ENCODE measurements at regions not wholly inside any gene's neighbourhood (a gene's known extent, or its start where the extent isn't known, plus 50 kb on each side); places are given as distances from the start of the nearest gene placed in this dataset.

DNA sequence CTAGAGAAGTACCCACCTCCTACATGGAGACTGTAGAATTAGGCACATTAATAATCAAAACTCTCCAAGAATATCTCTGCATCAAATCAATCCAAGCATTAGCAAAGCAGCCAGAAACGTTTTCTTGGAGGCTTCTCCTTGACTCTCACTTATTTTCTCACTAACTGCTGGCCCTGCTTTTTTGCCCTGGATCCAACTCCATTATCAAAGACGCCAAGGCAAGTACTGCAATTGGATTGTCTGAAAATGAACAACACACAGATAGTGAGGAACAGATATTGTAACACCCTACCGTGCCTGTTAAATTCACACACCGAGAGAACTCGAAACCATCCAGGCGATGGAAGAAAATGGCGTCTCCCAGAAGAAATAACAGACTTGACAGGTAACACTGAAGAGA, 256.2 kb upstream of the MDFIC2 start:
- intact Hi-C loops (cut with micrococcal nuclease), result no loop called here

DNA sequence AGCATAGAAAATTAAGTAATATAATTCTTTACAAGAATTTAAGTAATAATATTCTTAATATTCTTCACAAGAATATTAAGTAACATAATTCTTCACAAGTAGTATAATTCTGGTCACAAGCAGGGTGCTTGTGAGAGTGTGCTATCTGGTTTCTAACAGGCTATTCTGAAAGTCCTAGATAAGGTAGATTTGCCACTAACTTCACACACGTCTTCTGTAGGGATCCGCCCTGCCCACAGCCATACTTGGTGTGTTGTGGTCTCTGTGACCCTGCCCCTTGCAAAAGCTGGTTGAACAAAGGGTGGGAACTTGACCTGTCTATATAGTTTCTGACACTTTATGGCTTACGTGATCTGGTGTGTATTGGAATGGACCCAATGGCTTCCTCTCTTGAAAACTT, 253.4 kb upstream of the MDFIC2 start:
- intact Hi-C loops (cut with micrococcal nuclease), result no loop called here

DNA sequence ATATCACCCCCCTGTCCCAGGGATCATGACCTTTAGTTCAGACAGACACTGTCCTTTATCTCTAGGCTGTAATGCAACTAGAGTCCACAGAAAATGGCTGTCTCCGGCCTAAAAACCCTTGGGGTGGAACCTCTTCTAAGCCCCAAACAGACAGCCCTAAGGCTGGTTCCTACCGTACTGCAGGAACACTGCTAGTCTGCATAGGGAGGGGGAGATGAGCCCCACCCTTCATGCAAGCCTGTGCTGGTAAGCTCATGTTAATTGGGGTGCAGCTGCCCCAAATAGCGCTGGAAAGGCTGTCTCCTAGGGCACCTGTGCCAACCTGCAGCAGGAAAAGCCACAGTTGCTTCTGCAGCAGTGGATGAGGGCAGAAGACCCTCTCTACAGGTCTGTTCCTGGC, 252.1 kb upstream of the MDFIC2 start:
- intact Hi-C loops (cut with micrococcal nuclease), result no loop called here

DNA sequence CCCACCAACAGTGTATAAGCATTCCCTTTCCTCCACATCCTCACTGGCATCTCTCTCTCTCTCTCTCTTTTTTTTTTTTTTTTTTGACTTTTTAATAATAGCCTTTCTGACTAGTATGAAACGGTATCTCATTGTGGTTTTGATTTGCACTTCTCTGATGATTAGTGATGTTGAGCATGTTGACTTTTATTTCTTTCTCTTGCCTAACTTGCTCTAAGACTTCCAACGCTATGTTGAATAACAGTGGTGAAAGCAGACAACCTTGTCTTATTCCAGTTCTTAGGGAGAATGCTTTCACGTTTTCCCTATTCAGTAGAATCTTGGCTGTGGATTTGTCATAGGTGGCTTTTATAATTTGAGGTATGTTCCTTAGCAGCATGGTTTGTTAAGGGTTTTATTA, 249.4 kb upstream of the MDFIC2 start:
- intact Hi-C loops (cut with micrococcal nuclease), result no loop called here

DNA sequence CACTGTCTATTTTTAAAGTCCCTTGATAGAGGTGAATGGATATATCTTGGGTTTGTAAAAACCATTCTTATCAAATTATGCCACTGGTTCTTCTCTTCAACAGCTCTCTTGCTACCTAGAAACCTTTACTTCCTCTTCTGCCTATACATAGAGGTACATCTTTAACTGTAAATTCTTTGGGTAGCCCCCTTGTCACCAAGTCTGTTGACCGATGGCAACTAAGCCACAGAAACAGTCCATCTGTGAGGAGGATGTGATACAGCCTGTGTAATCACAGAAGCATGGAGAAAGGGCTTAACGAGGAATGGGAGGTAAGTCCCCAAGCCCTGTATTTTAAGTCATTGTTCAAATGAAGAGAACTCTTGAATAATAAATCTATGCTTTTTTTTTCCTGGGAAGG, 246.5 kb upstream of the MDFIC2 start:
- intact Hi-C loops (cut with micrococcal nuclease), result no loop called here

DNA sequence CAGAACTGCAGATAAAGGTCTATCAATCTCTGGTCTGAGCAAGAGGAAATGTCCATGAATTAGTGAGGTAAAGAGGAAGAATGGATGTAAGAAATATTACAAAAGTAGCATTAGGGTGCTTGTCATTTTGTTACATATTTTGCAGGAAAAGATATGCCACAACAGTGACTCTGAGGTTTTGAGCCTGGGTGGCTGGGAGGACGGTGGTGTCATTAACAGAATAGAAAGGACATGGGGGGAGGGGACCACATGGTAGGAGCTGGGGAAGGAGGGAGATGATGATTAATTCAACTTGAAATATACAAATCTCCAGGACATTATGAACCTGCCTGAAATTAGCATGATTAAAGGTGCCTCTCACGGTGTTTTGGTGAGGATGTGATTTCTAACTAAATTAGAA, 245.5 kb upstream of the MDFIC2 start:
- intact Hi-C loops (cut with micrococcal nuclease), result no loop called here

DNA sequence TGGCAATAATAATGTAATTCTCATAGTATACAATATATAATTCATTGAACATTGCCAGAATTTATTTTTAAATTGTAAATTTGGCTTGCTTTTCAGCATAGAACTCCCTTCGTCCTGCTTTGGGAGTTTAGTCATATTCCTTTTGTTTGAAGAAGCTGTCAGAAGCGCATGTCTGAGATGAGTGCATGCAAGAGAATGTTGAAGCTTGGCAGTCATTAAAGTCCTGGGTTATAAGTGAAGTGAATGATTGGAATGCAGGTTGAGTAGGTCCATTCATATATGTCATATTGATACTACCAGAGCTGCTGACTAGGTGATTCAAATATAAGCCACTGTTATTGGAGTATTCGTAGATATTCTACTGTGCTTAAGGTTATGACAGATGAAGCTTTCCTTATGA, 243.6 kb upstream of the MDFIC2 start:
- intact Hi-C loops (cut with micrococcal nuclease), result no loop called here

DNA sequence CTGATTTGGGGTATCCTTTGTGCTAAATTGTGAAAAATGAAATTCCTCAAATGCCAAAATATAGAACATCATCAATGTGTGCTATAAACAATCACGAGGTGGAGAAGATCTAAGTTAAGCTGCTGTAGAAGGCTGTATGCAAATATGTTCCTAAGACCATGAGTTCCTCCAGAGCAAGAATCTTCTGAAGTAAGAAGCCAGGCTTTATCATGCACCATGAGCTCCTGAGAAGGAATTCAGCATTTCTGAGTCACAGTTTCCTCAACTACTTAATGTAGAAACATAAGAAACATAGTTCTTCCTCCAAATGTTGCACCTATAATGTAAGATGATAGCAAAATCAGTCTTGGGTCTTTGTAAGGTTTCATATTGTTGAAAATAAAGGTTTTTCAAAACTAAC, 241.7 kb upstream of the MDFIC2 start:
- intact Hi-C loops (cut with micrococcal nuclease), result loop anchor here (1.0 kb wide), 1 partner anchor 958 kb away; no protein-coding TSS in a partner anchor

DNA sequence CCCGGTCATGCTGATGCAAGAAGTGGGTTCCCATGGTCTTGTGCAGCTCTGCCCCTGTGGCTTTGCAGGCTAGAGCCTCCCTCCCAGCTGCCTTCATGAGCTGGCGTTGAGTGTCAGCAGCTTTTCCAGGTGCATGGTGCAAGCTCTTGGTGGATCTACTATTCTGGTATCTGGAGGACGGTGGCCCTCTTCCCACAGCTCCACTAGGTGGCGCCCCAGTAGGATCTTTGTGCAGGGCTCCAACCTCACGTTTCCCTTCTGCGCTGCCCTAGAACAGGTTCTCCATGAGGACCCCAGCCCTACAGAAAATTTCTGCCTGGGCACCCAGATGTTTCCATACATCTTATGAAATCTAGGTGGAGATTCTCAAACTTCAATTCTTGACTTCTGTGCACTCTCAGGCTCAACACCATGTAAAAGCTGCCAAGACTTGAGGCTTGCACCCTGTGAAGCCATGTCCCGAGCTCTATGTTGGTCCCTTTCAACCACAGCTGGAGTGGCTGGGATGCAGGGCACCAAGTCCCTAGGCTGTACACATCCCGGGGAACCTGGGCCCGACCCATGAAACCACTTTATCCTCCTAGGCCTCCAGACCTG, 238.4 kb upstream of the MDFIC2 start:
- intact Hi-C loops (cut with micrococcal nuclease), result loop anchor here (1.0 kb wide), 5 partner anchors 752 to 1130 kb away; no protein-coding TSS in a partner anchor

DNA sequence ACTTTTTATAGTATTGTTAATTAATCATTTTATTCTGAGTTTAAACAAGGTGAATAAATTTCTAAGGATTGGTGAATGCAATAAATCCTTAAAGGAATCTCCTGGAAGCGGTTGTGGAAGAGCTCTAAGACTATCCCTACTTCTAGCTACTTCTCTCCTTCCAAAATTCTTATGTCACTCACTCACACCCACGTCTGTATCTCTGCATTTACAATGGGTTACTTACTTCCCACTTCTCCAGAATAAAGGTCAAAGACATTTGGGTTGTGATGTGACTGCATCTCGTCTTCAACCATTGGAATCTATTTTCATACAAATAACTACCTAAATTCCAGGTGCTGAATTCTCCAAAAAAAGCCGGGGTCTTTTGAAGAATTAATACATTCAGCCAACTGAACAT, 234.2 kb upstream of the MDFIC2 start:
- intact Hi-C loops (cut with micrococcal nuclease), result no loop called here

DNA sequence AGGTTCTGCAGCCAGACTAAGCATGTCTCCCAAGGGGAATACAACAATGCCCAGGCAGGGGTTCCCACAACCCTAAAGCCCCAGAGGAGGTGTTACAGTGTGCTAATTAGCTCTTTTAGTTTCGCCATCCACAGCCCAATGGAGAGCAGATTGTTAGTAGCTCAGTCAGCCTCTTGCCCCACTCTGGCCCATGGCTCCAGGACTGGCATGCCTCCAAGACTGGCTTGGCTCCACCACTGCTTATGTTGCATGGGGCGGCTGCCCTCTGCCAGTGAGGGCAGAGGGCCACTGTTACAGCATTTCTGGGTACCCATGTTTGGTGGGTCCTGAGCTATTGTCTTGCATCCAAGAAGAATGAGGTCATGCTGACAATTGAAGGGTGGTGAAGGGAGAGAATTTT, 231.1 kb upstream of the MDFIC2 start:
- intact Hi-C loops (cut with micrococcal nuclease), result no loop called here

DNA sequence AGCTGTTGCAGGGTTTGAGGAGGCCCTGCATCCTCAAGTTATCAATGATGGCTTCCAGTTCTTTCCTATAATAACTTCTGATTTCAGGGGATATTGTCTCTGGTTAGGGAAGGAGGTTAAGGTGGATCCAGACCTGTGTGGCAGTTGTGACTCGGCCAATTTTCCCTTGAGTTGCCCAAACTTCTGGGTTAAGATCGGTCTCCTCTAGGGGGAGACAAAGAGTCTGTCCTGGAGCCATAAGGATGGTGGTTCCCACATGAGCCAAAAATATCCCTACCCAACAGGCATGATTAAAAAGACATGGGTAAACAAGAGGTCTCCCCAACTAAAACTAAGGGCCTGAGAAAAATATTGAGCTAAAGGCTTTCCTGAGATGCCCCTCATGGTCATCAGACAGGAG, 227.5 kb upstream of the MDFIC2 start:
- intact Hi-C loops (cut with micrococcal nuclease), result no loop called here

DNA sequence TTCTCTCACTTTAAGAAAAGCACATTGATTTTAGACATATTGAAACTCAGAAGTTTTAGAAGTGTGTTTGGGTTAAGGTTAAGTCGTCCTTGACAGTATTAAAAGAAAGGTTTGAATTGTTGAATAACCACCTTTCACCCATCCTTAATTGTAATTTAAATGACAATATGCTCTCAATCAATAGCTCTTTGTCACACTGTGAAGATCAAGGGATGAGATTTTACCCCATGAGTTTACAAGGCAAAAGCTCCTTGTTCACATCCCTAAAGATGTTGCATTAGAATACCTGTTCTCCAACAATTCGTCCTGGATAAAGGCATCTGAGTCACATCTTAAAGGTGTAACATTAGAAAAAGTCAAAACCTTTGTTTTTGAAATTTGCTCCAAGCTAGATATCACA, 220.4 kb upstream of the MDFIC2 start:
- intact Hi-C loops (cut with micrococcal nuclease), result no loop called here

DNA sequence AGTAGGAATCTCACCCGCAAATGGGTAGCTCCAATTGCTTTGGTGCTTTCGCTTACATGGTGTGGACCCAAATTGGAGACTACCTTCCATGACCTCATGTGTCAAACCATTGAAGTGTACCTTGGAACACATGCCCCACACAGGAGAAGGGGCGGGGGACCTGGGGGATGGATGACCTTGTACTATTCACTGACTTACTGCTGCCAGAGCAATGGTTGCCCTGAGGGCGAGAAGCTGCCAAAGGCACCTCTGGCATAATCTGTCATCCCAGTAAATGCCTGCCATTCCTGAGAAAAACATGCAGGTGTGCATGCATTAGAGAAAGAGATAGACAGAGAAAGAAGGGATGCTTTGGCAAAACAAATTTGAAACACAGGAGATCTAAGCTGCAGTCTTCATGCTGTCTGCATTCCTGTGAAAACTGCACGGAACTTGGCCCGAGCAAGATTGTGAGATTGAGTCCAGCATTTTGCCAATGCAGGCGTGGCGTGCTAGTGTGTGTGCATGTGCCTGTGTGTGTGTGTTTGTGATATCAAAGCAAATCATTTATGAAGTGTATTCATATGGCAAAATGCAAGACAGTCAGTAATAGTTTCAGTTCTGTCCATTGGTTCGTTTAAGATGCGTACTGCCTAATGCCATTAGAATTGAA, 219.5 kb upstream of the MDFIC2 start:
- intact Hi-C loops (cut with micrococcal nuclease), result loop anchor here (1.0 kb wide), 1 partner anchor 1054 kb away; no protein-coding TSS in a partner anchor

DNA sequence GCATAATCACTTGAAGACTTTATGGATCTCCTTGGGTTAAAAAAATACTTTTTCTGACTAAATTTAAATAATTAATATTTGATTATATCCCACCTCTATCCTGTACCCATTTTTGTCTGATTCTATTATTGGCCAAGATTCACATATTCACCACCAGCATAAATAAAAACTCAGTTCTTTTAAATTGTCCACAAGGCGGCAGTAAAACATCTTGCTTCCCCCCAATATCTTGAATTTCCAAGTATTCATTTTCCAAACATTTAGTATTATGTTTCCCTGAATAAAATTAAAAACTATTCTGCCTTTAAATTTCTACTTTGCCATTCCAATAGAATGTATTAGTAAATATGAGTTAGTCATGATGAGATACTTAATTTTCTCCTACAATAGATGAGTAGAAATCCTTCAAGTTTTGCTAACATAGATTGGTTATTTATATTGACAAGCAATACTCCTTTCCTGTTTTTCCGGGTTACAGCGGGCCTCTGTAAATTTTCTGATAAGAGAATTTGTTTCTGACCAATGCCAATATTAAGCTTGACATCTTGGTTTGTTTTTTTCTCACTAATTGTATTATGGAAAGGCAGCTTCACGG, 218.7 kb upstream of the MDFIC2 start:
- intact Hi-C loops (cut with micrococcal nuclease), result loop anchor here (1.0 kb wide), 1 partner anchor 1055 kb away; no protein-coding TSS in a partner anchor

DNA sequence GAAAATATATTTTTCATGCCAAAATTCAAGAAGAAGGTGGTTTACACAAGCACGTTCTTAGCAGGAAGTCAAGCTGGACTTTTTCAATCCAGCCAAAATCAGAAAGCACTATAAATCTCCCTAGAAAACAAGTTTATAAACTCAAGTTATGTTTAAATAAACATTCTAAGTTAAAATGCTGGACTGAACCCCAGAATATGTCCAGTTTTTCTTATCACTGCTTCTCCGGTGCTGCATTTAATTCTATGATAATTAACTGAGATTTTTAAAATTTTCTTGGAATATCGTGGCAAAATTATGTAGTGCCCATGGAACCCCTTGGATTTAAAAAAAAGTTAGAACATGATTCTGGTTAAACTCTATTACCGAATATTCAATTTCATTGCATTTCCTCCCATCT, 218.2 kb upstream of the MDFIC2 start:
- intact Hi-C loops (cut with micrococcal nuclease), result loop anchor here (1.0 kb wide), 1 partner anchor 1056 kb away; no protein-coding TSS in a partner anchor

DNA sequence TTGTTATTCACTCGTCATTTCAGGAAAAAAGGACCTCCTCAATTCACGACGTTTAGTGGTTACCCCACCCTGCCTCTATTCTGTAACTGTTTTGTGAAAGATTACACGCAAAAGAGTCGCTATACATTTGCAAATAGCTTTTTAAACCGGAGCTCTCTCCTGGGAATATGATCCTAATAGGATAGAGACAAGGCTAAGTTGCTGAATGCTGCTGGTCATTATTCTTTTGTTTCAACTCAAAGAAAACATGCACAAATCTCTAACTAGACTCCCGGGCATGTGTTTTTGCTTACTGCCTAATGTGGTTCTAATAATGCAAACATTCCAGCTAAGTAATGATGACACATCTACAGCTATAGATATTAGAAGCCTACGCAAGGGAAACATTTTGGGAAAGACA, 214.6 kb upstream of the MDFIC2 start:
- intact Hi-C loops (cut with micrococcal nuclease), result no loop called here

DNA sequence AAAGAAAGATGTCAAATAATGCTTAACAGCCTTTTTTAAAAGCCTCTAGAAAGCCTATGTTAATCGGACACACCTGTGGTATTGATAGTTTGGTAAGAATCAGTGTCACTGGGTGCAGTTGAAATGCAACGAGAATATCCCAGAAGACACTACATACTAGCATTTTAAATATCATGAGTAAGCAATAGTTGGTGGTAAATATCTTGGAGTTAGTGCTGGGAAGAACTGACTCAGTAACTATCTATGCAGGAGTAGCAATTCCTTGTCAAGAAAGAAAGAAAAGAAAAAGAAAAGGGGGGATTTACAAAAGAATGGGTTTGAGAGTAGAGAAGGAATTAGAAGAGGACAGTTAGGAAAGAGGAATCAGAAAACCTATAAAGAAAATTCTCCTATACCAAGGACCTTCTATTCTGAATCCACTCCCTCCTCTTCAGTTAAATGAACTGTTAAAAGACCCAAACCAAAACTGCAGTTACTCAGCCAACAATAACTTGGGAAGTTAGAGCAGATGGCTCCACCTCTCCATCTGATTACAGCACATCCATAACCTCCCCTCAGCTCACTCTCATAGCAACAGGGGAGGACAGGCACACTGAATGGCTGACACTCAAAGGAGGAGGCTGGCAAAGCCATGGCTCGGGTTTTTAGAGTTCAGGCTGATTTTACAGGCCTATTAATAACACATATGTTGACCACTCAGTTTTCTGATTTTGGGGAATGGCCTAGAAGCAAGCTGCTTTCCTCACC, 207.6 kb upstream of the MDFIC2 start:
- intact Hi-C loops (cut with micrococcal nuclease), result no loop called here

DNA sequence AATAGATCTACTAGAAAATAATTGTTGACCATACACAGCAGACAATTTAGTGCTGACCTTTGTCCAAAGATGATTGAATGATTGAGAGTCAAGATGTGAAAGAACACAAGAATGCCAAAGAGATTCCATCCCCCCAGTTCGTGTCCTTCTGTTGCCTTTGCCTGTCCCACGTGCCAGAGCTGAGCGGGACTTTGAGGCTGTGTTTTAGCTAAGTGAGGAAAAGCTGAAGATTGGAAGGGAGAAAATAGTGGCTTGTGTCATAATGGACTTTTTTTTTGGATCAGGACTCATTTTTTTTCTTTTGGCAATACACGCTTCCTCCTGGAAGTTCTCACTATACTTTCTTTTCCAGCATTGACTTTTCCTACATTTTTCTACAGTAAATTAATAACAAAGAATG, 206.6 kb upstream of the MDFIC2 start:
- intact Hi-C loops (cut with micrococcal nuclease), result no loop called here

DNA sequence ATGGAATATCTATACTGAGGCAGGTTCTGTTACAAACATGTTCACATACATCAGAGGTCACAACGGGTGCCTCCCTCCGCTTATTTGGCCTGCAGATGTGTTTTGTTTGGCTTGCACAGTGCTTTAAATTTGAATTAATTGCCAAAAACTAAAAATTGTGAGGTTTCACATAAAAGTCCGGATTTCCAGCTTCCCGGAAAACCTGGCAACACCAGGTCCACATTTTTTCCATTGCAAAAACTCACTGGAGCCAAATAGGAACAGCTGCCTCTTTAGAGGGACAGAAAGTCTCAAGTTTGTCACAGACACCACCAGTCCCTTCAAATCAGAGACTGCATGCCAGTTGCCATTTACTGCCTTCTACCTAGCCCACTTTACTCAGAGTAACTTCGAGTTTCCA, 205.9 kb upstream of the MDFIC2 start:
- intact Hi-C loops (cut with micrococcal nuclease), result no loop called here

DNA sequence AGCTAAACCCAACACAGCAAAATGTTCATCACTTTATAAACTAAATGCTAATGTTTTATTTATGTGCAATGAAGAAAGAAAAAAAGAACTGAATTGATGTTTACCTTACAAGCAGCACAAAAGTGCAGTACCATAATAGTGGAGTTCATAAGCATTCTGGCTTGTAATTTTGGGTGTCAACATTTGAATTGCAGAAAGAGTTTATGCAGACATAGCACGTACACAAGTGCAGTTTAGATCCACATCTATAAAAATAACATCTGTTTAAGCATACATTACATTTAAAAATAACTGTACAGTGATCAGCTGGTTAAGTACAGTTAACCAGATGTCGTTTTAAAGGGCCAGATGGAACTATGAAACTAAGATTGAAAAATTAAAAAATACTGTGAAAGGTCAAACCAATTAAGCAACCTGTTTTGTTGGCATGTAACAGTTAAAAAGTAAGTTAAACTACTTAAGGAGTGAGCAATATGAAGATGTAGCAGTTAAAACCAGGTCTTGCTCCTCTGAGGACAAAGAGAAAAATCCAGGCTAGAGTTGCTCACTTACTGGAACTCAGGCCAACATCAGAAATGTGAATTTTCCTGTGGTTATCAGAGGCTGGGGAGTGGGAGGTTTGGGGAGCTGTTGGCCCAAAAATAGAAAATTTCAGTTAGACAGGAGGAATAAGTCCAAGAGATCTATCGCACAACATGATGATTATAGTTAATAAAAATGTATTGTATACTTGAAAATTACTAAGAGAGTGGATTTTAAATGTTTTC, 204.9 kb upstream of the MDFIC2 start:
- intact Hi-C loops (cut with micrococcal nuclease), result no loop called here
